ENCODE measurements at regions not wholly inside any gene's neighbourhood (a gene's known extent, or its start where the extent isn't known, plus 50 kb on each side); places are given as distances from the start of the nearest gene placed in this dataset.

DNA sequence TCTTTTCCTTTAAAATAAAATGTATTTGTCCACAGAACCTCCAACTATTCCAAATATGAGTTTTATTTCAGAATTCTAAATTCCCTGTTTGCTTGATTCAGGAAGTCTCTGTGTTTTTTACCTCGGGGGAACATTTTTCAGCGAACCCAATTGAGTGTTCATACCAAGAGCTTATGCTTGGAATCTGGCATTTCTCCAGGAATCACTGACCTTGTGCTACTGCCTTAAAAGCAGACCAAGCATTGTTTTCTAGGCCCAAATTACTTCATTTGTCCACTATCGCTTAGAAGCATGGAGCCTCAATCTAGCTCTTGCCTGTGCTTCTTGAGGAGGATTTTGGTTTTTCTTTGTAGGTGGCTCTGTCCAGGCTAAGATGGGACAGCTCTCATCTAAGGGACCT, 59.4 kb downstream of the EBLN1 start:
- ATAC-seq (no peak), DNase-seq (ENCODE audit: extremely low read depth in 1 of 4, low spot score in 3 of 4) (peak in 1 of 4 experiments; percentile 14), FAIRE-seq (no peak)
- Histone ChIP-seq H3K4me3 (no peak overlapping the region), H4K20me1 (replicated peaks; ENCODE audit: control insufficient read depth, insufficient read depth, low read length) (no peaks in the 10 kb centered on the region), H3K9me3 (replicated peaks; ENCODE audit: control insufficient read depth, insufficient read depth, low read depth, low read length) (no peaks in the 10 kb centered on the region; the same call in 1 of the 2 replicates), H3K79me2 (ENCODE audit: control insufficient read depth, insufficient read depth, low read length) (no peaks in the 10 kb centered on the region), H3K27me3 (ENCODE audit: control insufficient read depth in 2 of 2, insufficient read depth in 2 of 2, low read length in 2 of 2) (no peaks in the 10 kb centered on the region), H3K4me1 (replicated peaks in 1 of 2; ENCODE audit: control insufficient read depth in 2 of 2, insufficient read depth in 2 of 2, low read length in 2 of 2) (peaks cover 5 to 20% of the 10 kb centered on the region in 2 experiments; a peak in 3 of 5 replicates), H3K27ac (ENCODE audit: extremely low read depth, low read depth, low read length) (no peak overlapping the region), H2AFZ (ENCODE audit: low read depth, low read length) (0 out of 2 replicates have a peak overlapping the region, but pooled peaks have one; percentile 66), H3K36me3 (ENCODE audit: control insufficient read depth, insufficient read depth, low read length) (no peaks in the 10 kb centered on the region), H3K9me1 (ENCODE audit: control insufficient read depth, insufficient read depth, low read length) (no peaks in the 10 kb centered on the region), H3K9ac (ENCODE audit: insufficient read depth in 1 of 2, low read depth in 2 of 2, low read length in 2 of 2) (no peak overlapping the region), H3K4me2 (ENCODE audit: insufficient read depth, low read length) (no peak overlapping the region)
- TF ChIP-seq RBM34 (IDR thresholded peaks at IDR 0.05; ENCODE audit: borderline replicate concordance, insufficient read depth, low read length) (no peak), DIDO1 (tag; IDR thresholded peaks at IDR 0.05; ENCODE audit: low read depth) (no peak), NFIC (IDR thresholded peaks at IDR 0.05) (peak; percentile 39), HDAC1 (IDR thresholded peaks at IDR 0.05) (no peak), RBM17 (IDR thresholded peaks at IDR 0.05; ENCODE audit: borderline replicate concordance, low read depth, low read length) (no peak), HMGN3 (IDR thresholded peaks at IDR 0.05; ENCODE audit: borderline replicate concordance, extremely low read depth, insufficient read length, low read depth, low read length) (no peak)
- TF ChIP-seq, protein P1, sequence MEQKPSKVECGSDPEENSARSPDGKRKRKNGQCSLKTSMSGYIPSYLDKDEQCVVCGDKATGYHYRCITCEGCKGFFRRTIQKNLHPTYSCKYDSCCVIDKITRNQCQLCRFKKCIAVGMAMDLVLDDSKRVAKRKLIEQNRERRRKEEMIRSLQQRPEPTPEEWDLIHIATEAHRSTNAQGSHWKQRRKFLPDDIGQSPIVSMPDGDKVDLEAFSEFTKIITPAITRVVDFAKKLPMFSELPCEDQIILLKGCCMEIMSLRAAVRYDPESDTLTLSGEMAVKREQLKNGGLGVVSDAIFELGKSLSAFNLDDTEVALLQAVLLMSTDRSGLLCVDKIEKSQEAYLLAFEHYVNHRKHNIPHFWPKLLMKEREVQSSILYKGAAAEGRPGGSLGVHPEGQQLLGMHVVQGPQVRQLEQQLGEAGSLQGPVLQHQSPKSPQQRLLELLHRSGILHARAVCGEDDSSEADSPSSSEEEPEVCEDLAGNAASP (IDR thresholded peaks at IDR 0.05): no peak
- no TSS peak for BruUV-seq (replicated peaks)
- CTCF ChIA-PET (ENCODE audit: low intra/inter-chr PET ratio): no interaction called here
- WGBS (ENCODE audit: insufficient coverage, low coverage, missing lambda C conversion rate): 42% methylated on average over 3 of the region's 3 CpGs
- in situ Hi-C loops (cut with MboI): no loop called here
- POLR2A ChIA-PET: interaction anchor here (1.1 to 1.8 kb wide), 2 partner anchors 8 to 9 kb away, joined by 3 read pairs; no protein-coding TSS in a partner anchor
- intact Hi-C loops (cut with micrococcal nuclease): no loop called here
